Brain microvascular endothelial cell (primary cell): ENCODE measurements at regions not wholly inside any gene's neighbourhood (a gene's known extent, or its start where the extent isn't known, plus 50 kb on each side); places are given as distances from the start of the nearest gene placed in this dataset.

Experiments used
- DNase-seq: peaks from one replicate; pipeline ENCODE4 v3.0.0-alpha.2; 2020
- H3K27ac ChIP-seq: fragments of 250-450 bp; sonication (Bioruptor Pico); 2 replicates; pipeline ENCODE4 v1.5.1; 2020; ENCODE audit warnings: mild to moderate bottlenecking, moderate library complexity
- H3K27me3 ChIP-seq: fragments of 250-450 bp; sonication (Bioruptor Pico); replicated peaks from 2 replicates; pipeline ENCODE4 v1.5.1; 2020; ENCODE audit warnings: mild to moderate bottlenecking
- H3K36me3 ChIP-seq: fragments of 250-450 bp; sonication (Bioruptor Pico); replicated peaks from 2 replicates; pipeline ENCODE4 v1.5.1; 2020; ENCODE audit warnings: mild to moderate bottlenecking
- H3K4me3 ChIP-seq: 2 replicates; pipeline ENCODE4 v1.5.1; 2011; ENCODE audit warnings: low read depth, mild to moderate bottlenecking, control low read depth, low read length, moderate library complexity
- CTCF ChIP-seq: IDR thresholded peaks from 2 replicates; pipeline ENCODE4 v1.5.1; 2011; ENCODE audit warnings: low read depth, mild to moderate bottlenecking, moderate library complexity, low read length, control low read depth, inconsistent platforms; ENCODE audit errors: missing control alignments
- in situ Hi-C: cut with HindIII; loops from 2 replicates; pipeline ENCODE4 v1.10.0; 2017; ENCODE audit warnings: low sequenced_read_pairs, low pct_ligation_motif_present

GRCh38 chr2:81195774-81196382, 891.3 kb upstream of the LRRTM1 start:
- DNase-seq, result no peak
- TF ChIP-seq CTCF, result no peak
- Histone ChIP-seq H3K4me3 (no peak overlapping the region), H3K36me3 (no peaks in the 10 kb centered on the region), H3K27me3 (no peaks in the 10 kb centered on the region), H3K27ac (no peak overlapping the region)
- in situ Hi-C loops, result no loop called here

DNA sequence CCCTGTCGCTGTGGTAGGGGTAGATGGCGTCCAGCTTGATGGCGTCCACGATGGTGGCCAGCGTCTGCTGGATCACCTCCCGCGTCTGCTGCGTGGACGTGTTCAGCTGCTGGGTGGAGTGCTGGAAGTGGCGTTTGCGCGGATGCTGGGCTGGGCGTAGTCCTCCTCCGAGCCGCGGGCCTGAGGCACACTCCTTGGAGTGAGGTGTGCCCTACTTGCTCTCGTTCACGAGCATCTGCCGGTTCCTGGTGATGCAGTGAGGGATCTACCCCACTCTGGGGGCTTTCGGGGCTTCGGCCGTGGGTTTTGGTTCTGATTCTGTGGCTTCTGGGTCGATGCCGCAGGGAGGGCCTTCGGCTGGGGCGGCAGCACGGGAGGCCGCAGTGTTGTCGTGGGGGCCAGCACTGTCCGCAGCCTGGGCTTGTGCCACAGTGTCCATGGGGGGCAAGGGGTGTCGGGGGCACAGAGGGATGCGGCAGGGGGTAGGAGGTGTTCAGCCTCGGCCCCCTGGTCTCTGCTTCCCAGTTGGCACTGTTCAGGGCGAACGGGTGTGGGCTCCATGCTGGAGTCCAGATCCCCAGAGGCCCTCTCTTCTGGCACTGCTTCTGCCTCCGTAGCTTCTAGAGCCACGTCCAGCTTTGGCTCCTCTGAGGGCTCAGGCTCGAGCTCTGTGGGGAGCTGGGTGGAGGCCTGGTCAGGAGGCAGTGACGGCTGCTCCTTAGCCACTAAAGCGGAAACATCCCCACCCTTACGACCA, 890.6 kb upstream of the LRRTM1 start:
- no peak for DNase-seq
- no peak overlapping the region for H3K4me3 ChIP-seq
- TF ChIP-seq CTCF, result no peak
- no peak overlapping the region for H3K27ac ChIP-seq
- no peaks in the 10 kb centered on the region for H3K36me3 ChIP-seq
- in situ Hi-C loops, result no loop called here
- H3K27me3 ChIP-seq, result no peaks in the 10 kb centered on the region

DNA sequence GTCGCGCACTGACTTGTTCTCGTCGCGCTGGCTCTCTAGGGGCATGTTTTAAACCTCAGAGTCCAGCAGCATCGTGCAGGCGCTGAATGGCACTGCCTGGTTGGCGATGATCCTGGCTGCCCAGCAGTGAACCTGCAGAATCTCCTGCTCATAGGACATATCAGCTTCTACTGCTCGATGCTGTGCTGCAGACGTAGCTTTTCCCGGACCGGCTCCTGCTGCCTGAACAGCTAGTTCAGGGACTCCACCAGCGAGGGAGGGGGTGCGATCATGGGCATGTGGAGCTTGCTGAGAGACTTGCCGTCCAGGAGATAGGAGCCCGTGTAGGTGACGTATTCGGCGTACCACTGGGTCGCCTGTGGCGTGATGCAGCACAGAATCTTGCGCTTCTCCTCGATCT, 890.0 kb upstream of the LRRTM1 start:
- H3K4me3 ChIP-seq, result no peak overlapping the region
- H3K27me3 ChIP-seq, result no peaks in the 10 kb centered on the region
- H3K36me3 ChIP-seq, result no peaks in the 10 kb centered on the region
- no peak for DNase-seq
- no peak for TF ChIP-seq CTCF
- in situ Hi-C loops, result no loop called here
- no peak overlapping the region for H3K27ac ChIP-seq

DNA sequence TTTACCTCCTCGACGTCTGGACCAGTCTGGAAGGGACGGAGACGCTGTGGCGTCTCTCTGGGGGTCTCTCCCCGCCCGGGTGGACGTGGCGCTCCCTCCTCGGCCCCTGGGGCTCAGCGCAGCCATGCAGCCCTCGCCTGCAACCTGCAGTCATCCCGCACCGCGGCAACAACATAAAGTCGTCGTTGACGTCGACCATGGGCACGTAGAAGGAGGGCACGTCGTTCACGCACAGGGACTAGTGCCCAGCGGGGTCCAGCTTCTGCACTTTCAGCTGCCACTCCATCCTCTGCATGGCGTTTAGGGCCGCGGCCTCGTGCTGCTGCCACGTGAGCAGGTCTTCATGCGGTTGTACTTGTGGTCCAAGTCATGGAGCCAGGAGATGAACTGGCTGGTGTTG, 889.6 kb upstream of the LRRTM1 start:
- DNase-seq, result no peak
- in situ Hi-C loops, result no loop called here
- H3K36me3 ChIP-seq, result no peaks in the 10 kb centered on the region
- no peaks in the 10 kb centered on the region for H3K27me3 ChIP-seq
- H3K27ac ChIP-seq, result no peak overlapping the region
- H3K4me3 ChIP-seq, result no peak overlapping the region
- no peak for TF ChIP-seq CTCF

DNA sequence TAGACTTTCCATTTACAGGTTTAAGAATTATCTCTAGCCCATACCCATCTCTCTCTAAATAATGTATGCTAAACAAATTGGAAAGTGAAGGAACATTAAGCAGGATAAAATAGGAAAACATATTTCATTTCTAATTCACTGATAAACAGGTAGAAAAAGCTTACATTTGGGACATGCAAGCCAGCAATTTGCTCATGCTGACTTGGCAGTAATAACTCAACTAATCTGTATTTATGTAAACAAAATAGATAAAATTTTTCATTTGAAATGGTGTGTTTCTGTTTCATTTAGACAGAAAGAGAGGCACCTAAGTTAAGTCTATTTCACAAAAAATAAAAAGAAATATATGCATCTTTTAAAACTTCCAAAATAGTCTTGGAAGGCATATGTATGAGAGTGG, 877.3 kb upstream of the LRRTM1 start:
- in situ Hi-C loops, result no loop called here

More for the DNA sequence above, 877.3 kb upstream of the LRRTM1 start:
- Histone ChIP-seq H3K36me3 (no peaks in the 10 kb centered on the region), H3K27me3 (no peaks in the 10 kb centered on the region), H3K4me3 (no peak overlapping the region), H3K27ac (no peak overlapping the region)
- DNase-seq, result no peak
- TF ChIP-seq CTCF, result no peak
